ENCODE measurements at regions not wholly inside any gene's neighbourhood (a gene's known extent, or its start where the extent isn't known, plus 50 kb on each side); places are given as distances from the start of the nearest gene placed in this dataset.

- TF ChIP-seq CTCF (IDR thresholded peaks at IDR 0.05; ENCODE audit: low read depth, low read length) (no peak), EZH2phosphoT487 (IDR thresholded peaks at IDR 0.05; ENCODE audit: low read depth) (no peak)
Measured at GRCh38 chr13:90592943-90593342, 754.5 kb upstream of the MIR17HG start.

Data from OCI-LY3 (cell line).